RWPE2 (cell line): ENCODE measurements at regions not wholly inside any gene's neighbourhood (a gene's known extent, or its start where the extent isn't known, plus 50 kb on each side); places are given as distances from the start of the nearest gene placed in this dataset.
A peak's percentile ranks its signal among the peaks of the same experiment; 100 is the strongest.

Experiments
- ATAC-seq: fragments of 200-7000 bp; cut with Tn5 transposase; 3 replicates; pipeline ENCODE4 v1.9.1; 2021; ENCODE audit warnings: low read depth
- DNase-seq: peaks from one replicate; pipeline ENCODE4 v3.0.0-alpha.2; 2020; ENCODE audit warnings: low spot score
- H3K27ac ChIP-seq: fragments of 450-650 bp; 2 replicates; pipeline ENCODE4 v1.5.1; 2017; ENCODE audit warnings: mild to moderate bottlenecking; ENCODE audit not compliant: poor library complexity, severe bottlenecking
- H3K27me3 ChIP-seq: fragments of 250-450 bp; sonication (Bioruptor Pico); 2 replicates; pipeline ENCODE4 v1.5.1; 2021; ENCODE audit warnings: mild to moderate bottlenecking, moderate library complexity; ENCODE audit not compliant: insufficient read depth, poor library complexity, severe bottlenecking
- H3K36me3 ChIP-seq: fragments of 250-450 bp; sonication (Bioruptor Pico); 2 replicates; pipeline ENCODE4 v1.5.1; 2020; ENCODE audit warnings: low read depth, mild to moderate bottlenecking, moderate library complexity
- H3K4me1 ChIP-seq: fragments of 250-450 bp; sonication (Bioruptor Pico); 2 replicates; pipeline ENCODE4 v1.5.1; 2021; ENCODE audit warnings: mild to moderate bottlenecking, moderate library complexity; ENCODE audit not compliant: insufficient read depth, poor library complexity, severe bottlenecking
- H3K4me3 ChIP-seq: fragments of 250-450 bp; sonication (Bioruptor Pico); 2 replicates; pipeline ENCODE4 v1.5.1; 2021; ENCODE audit warnings: mild to moderate bottlenecking, moderate library complexity; ENCODE audit not compliant: severe bottlenecking
- H3K9me3 ChIP-seq: fragments of 250-450 bp; sonication (Bioruptor Pico); 2 replicates; pipeline ENCODE4 v1.5.1; 2021; ENCODE audit warnings: mild to moderate bottlenecking, moderate library complexity; ENCODE audit not compliant: severe bottlenecking
- CTCF ChIP-seq: fragments of 450-650 bp; IDR thresholded peaks from one replicate; pipeline ENCODE4 v1.5.1; 2017; ENCODE audit warnings: mild to moderate bottlenecking, moderate library complexity; ENCODE audit not compliant: poor library complexity, severe bottlenecking

- Histone ChIP-seq H3K4me1 (peaks cover 40% of the 10 kb centered on the region), H3K36me3 (no peaks in the 10 kb centered on the region), H3K27me3 (no peaks in the 10 kb centered on the region), H3K4me3 (no peak overlapping the region), H3K27ac (peak overlapping the region; percentile 90), H3K9me3 (no peaks in the 10 kb centered on the region)
- no peak for TF ChIP-seq CTCF
- ATAC-seq (peak; percentile 80), DNase-seq (no peak)
Observed at GRCh38 chr5:89276566-89277305, 393.8 kb upstream of the MEF2C start.

- DNase-seq: no peak
Observed at GRCh38 chr5:89275066-89275855, 392.3 kb upstream of the MEF2C start.

GRCh38 chr5:89273289-89273688 is 390.3 kb upstream of the MEF2C start:
- Histone ChIP-seq H3K4me1 (peaks cover 25% of the 10 kb centered on the region), H3K9me3 (no peaks in the 10 kb centered on the region), H3K36me3 (no peaks in the 10 kb centered on the region), H3K27me3 (no peaks in the 10 kb centered on the region), H3K4me3 (no peak overlapping the region), H3K27ac (no peak overlapping the region)
- TF ChIP-seq CTCF: no peak
- DNase-seq: no peak
- ATAC-seq: no peak

More at GRCh38 chr5:89275066-89275855, 392.3 kb upstream of the MEF2C start:
- Histone ChIP-seq H3K36me3 (no peaks in the 10 kb centered on the region), H3K9me3 (no peaks in the 10 kb centered on the region), H3K4me3 (no peak overlapping the region), H3K4me1 (peaks cover 29% of the 10 kb centered on the region), H3K27me3 (no peaks in the 10 kb centered on the region), H3K27ac (peak overlapping the region; percentile 90)
- TF ChIP-seq CTCF: no peak
- ATAC-seq: no peak

- no peaks in the 10 kb centered on the region for H3K9me3 ChIP-seq
- H3K27me3 ChIP-seq: no peaks in the 10 kb centered on the region
- H3K4me1 ChIP-seq: peaks cover 4% of the 10 kb centered on the region
- no peak overlapping the region for H3K4me3 ChIP-seq
- no peak for TF ChIP-seq CTCF
- DNase-seq (no peak), ATAC-seq (no peak)
- no peak overlapping the region for H3K27ac ChIP-seq
- H3K36me3 ChIP-seq: no peaks in the 10 kb centered on the region
Observed at GRCh38 chr5:89270901-89271300, 387.9 kb upstream of the MEF2C start.
